GM18858 (cell line): ENCODE measurements at regions not wholly inside any gene's neighbourhood (a gene's known extent, or its start where the extent isn't known, plus 50 kb on each side); places are given as distances from the start of the nearest gene placed in this dataset.

Experiments
- ATAC-seq: cut with Tn5 transposase; IDR thresholded peaks from one replicate; pipeline ENCODE4 v1.9.1; 2021; ENCODE audit not compliant: unreplicated experiment

DNA sequence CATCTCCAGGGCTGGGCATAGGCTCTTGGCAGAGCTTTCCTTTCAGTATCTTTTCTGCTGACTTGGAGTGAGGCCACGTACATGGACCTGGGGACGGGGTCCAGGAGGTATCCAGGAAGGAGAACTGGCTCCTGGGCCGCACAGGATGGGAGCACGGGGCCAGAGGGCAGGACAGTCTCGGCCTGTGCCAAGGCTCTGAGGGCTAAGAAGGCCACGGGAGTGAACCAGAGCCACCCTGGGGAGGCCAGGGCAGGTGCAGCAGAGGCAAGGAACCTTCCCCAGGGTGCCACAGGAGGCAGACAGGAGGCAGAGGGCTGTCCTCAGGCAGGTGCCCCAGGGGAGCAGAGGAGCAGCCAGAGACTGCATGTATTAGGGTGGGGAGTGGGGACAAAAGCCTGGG lies 50.3 kb downstream of the PLXNA1 start:
- no peak for ATAC-seq

DNA sequence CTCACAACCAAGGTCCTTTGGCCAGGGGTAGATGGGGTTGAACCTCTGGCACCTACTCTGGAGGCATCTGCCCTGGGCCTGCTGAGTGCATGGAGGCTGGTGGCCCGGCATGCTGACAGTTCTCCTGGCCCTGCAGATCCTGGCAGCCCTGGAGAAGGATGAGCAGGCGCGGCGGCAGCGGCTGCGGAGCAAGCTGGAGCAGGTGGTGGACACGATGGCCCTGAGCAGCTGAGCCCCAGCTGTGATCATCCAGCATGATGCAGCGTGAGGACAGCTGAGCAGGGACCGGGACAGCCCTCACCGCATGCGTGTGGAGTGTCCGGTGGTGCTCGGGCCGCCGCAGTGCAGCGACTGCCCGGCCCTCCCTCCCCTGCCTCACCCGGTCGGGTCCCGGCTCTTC lies 50.9 kb downstream of the PLXNA1 start:
- no peak for ATAC-seq

GRCh38 chr3:127034195-127034989 lies 51.5 kb downstream of the PLXNA1 start:
- no peak for ATAC-seq

- ATAC-seq, result no peak
Observed at GRCh38 chr3:127034990-127035652, 52.2 kb downstream of the PLXNA1 start.

DNA sequence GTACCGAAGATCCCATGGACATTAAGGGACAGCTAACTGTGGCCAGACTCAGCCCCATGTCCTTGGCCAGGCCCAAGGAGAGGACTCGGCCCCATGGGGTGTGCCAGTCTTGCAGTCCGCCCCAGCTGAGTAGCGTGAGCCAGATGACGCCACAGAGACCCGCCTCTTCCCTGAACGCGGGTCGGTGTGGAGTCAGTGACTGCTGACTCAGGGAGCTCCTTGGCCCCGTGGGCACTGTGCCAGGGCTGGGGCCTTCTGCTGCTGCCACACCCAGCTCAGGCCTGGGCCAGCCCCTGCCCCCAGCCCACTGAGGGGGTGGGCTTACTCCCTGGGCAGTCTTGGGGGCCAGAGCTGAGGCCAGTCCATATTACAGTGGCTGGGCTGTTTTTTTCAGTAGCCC lies 52.8 kb downstream of the PLXNA1 start:
- ATAC-seq, result no peak

- ATAC-seq, result no peak
Observed at GRCh38 chr3:127036209-127037020, 53.5 kb downstream of the PLXNA1 start.

GRCh38 chr3:127037021-127037400 lies 54.1 kb downstream of the PLXNA1 start:
- ATAC-seq, result no peak

GRCh38 chr3:127037418-127037841 lies 54.5 kb downstream of the PLXNA1 start:
- no peak for ATAC-seq

GRCh38 chr3:127037971-127038446 lies 55.1 kb downstream of the PLXNA1 start:
- no peak for ATAC-seq

- ATAC-seq, result no peak
Observed at GRCh38 chr3:127038466-127038865, 55.6 kb downstream of the PLXNA1 start.

DNA sequence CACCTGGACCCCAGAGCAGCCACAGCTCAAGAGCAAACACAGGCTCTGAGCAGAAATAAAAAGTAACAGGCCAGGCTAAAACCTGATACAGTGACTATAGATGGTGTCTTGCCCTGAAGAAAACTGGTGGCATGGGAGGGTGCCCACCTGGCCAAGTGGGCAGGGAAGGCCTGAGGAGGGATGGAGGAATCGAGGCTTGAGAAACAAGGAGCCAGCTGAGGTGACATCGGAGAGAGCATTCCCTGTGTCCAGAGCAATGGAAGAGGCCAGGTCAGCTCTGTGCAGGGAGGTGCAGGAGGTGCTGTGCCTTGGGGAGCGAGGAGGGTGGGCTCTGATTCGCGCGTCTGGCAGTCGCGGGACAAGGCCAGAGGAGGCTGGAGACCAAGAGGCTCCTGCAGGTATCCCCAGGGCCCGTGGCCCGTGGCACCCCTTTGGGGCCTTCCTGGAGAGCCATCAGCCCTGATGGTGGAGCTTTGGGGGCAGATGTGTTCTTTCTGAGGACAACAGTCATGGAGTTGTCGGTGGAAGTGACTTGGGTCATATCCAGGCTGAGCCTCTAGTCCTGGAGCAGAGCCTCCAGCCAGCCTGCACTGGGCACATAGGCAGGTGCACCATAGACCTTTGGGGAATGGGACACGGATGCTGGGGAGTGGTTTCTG lies 56.1 kb downstream of the PLXNA1 start:
- no peak for ATAC-seq

GRCh38 chr3:127039719-127040118 lies 56.8 kb downstream of the PLXNA1 start:
- ATAC-seq, result no peak

DNA sequence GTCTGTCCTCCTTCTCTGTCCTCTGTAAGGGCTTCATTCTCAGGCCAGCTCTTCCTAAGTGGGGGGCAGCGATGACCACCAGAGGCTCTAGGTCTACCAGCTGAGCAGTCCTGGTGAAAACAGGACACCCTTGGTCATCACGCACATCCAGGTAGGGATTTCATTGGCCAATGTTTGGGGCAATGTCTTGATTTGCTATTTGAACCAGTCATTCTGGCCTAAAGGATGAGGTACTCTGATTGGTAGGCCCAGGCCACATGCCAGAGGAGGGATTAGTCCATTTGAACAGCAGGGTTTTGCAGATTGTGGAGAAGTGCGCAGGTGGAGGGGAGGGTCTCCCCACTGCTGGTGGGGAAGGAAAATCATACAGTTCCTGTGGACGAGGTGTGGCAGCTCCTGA lies 57.3 kb downstream of the PLXNA1 start:
- no peak for ATAC-seq

GRCh38 chr3:127041264-127041820 lies 58.4 kb downstream of the PLXNA1 start:
- ATAC-seq, result no peak

- no peak for ATAC-seq
Observed at GRCh38 chr3:127041933-127042332, 59.0 kb downstream of the PLXNA1 start.

DNA sequence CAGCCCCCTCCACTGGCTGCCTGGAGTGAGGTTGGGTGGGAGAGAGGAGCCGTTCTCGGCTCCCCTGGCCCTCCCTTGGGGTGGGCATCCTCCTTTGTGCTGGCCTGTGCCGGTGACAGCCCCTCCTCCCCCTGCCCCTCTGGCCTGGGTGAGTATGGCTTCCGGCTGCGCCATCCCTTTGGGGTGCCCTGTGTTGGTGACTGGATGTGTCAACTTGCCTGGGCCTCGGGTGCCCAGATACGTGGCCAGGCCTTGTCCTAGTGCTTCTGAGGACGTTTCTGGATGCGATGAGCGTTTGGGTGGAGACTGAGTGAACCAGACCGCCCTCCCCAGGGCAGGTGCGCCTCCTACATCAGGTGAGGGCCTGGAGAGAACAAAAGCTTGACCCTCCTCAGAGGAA lies 59.7 kb downstream of the PLXNA1 start:
- no peak for ATAC-seq

GRCh38 chr3:127043041-127043641 lies 60.2 kb downstream of the PLXNA1 start:
- ATAC-seq, result no peak

DNA sequence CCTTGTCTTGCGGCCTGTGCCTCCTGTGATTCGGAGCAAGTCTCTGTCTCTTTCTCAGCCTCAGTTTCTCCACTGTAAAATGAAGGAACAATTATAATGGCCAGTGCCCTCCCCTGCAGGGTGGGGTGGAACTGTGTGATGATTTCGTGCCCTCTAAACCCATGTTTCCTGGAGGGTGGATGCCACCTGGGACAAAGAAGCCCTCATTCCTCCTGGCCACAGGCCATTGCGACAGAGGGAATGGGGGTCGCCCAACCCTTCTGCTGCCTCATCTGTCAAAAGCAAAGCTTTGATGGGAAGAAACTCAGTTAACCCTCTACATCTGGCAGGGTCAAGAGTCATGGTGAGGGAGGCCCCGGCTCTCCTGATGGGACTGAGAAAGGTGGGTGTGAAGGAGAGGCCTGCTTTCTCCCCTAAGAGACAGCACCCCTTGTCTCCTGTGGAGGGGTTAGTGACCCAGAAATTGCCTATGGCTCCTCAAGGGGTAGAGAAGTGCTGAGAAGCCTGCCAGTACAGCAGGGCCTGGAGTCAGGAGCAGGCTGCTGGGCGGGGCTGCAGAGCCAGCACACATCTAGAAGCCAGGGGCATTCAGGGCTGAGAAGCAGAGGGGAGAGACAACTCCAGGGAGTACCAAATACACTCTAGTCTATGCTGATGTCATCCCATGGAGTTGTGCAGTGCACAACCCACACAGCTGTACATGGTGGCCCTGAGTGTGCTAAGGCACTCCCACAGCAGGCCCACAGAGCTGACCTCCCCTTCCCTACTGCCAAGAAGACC lies 61.0 kb downstream of the PLXNA1 start:
- ATAC-seq, result no peak

DNA sequence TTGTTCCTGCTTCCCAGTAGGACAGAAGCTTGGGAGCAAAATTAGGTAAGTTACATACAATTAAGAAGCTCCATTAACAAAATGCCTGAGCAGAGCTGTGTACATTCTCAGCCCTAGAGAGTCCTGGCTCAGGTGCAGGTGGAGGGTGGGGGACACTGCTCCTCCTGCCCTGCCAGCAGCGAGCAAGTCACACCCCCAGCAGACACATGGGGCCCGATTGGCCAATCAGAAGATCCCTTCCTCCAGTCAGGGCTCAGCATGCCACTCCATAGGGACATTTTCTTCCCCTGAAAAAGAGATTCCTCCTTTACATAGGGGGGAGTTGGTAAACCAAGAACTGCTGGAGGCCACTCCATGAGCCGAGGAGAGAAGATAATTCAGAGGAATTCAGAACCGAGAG lies 62.1 kb downstream of the PLXNA1 start:
- no peak for ATAC-seq
